ENCODE measurements at regions not wholly inside any gene's neighbourhood (a gene's known extent, or its start where the extent isn't known, plus 50 kb on each side); places are given as distances from the start of the nearest gene placed in this dataset.

- TF ChIP-seq POLR2A (IDR thresholded peaks at IDR 0.05): no peak
- no peak for TF ChIP-seq CTCF (IDR thresholded peaks at IDR 0.05)
Measured at GRCh38 chr4:19319607-19320006, 932.1 kb upstream of the SLIT2 start.

Measured in esophagus squamous epithelium (tissue), 4 donors.